Adrenal gland (tissue), 9 donors: ENCODE measurements at regions not wholly inside any gene's neighbourhood (a gene's known extent, or its start where the extent isn't known, plus 50 kb on each side); places are given as distances from the start of the nearest gene placed in this dataset.

Source experiments
- DNase-seq, 7 donors: peaks; one replicate each; pipeline ENCODE4 v3.0.0-alpha.2; 2019 to 2020
- H3K27ac ChIP-seq, 5 donors: fragments of 200-600 bp; sonication (generic) in 4 of 5; 1 replicate in 3 of 5; 2 replicates in 2 of 5; pipeline versions ENCODE4 v1.5.1 to v1.8.0; 2016 to 2020; ENCODE audit warnings: mild to moderate bottlenecking in 1 of 5
- H3K27me3 ChIP-seq: fragments of 200-600 bp; 2 replicates; pipeline ENCODE4 v1.8.0; 2021
- H3K36me3 ChIP-seq, 2 donors: fragments of 200-600 bp; replicated peaks in 1 of 2; 1 replicate in 1 of 2; 2 replicates in 1 of 2; pipeline versions ENCODE4 v1.5.1 to v1.8.0; 2018 to 2022
- H3K4me1 ChIP-seq, 2 donors: fragments of 200-600 bp; replicated peaks in 1 of 2; 1 replicate in 1 of 2; 2 replicates in 1 of 2; pipeline versions ENCODE4 v1.5.1 to v1.8.0; 2018 to 2021
- H3K4me3 ChIP-seq, 4 donors: fragments of 200-600 bp; sonication (generic) in 3 of 4; one replicate each; pipeline ENCODE4 v1.5.1; 2016 to 2018
- H3K9me3 ChIP-seq, 3 donors: fragments of 200-600 bp; sonication (generic) in 1 of 3; replicated peaks in 1 of 3; 1 replicate in 2 of 3; 2 replicates in 1 of 3; pipeline versions ENCODE4 v1.5.1 to v1.8.0; 2016 to 2021
- CTCF ChIP-seq, 6 experiments: fragments of 450-650 bp in 4 of 6; fragments of 200-600 bp in 2 of 6; sonication (generic) in 1 of 6; IDR thresholded peaks; 1 replicate in 5 of 6; 2 replicates in 1 of 6; pipeline versions ENCODE4 v1.5.1 to v1.8.0; 2016 to 2021; ENCODE audit warnings: antibody characterized with exemption in 6 of 6, mild to moderate bottlenecking in 2 of 6, moderate library complexity in 1 of 6
- POLR2A ChIP-seq, 2 donors: fragments of 450-650 bp; IDR thresholded peaks; one replicate each; pipeline ENCODE4 v1.6.1; 2017; ENCODE audit warnings: antibody characterized with exemption in 2 of 2, mild to moderate bottlenecking in 2 of 2, moderate library complexity in 1 of 2
- WGBS, 4 donors: extraction: QIAGEN DNeasy Blood & Tissue Kit in 2 of 4; methylation state at CpG; one replicate each; pipeline versions ENCODE4 v1.1.5 to v1.1.7; 2013 to 2017; 5-methylcytosine and 5-hydroxymethylcytosine counted together
- intact Hi-C, 2 donors: fragments of 100-400 bp; cut with DNase I; formaldehyde crosslinking; loops; one replicate each; pipeline versions ENCODE4 v1.14.1 to v1.15.0; 2022 to 2023
- donor health status: healthy with polysubstance abuse.
- donor health status: Bipolar disorder and iron deficiency.
- donor health status: DM: yes; HTN: yes; CAD: no.
- donor health status: DM: no; HTN: no; CAD: no.
- donor health status: DM: no; HTN: no; CAD: no.

- Histone ChIP-seq H3K27me3 (no peaks in the 10 kb centered on the region), H3K36me3 (no peaks in the 10 kb centered on the region), H3K4me1 (no peaks in the 10 kb centered on the region), H3K9me3 (no peaks in the 10 kb centered on the region), H3K27ac (no peak overlapping the region), H3K4me3 (no peak overlapping the region)
- intact Hi-C loops = no loop called here
- 76 to 81% (median 76%) methylated on average over 11 to 20 of the region's 20 CpGs for WGBS, 4 donors
- TF ChIP-seq CTCF (IDR thresholded peaks at IDR 0.05) (no peak), POLR2A (IDR thresholded peaks at IDR 0.05) (no peak)
- no peak for DNase-seq
Observed at GRCh38 chr7:4602905-4603842, 78.9 kb upstream of the FOXK1 start.

GRCh38 chr7:4603843-4604231 lies 78.3 kb upstream of the FOXK1 start:
- TF ChIP-seq POLR2A (IDR thresholded peaks at IDR 0.05) (no peak), CTCF (IDR thresholded peaks at IDR 0.05) (no peak)
- no peaks in the 10 kb centered on the region for H3K4me1 ChIP-seq
- no peak overlapping the region for H3K4me3 ChIP-seq
- 84 to 90% (median 87%) methylated on average over 8 of the region's 8 CpGs for WGBS, 4 donors
- no peaks in the 10 kb centered on the region for H3K36me3 ChIP-seq
- no peak overlapping the region for H3K27ac ChIP-seq
- no peak for DNase-seq
- H3K9me3 ChIP-seq = no peaks in the 10 kb centered on the region
- intact Hi-C loops = no loop called here
- no peaks in the 10 kb centered on the region for H3K27me3 ChIP-seq

GRCh38 chr7:4604456-4604940 lies 77.6 kb upstream of the FOXK1 start:
- Histone ChIP-seq H3K9me3 (no peaks in the 10 kb centered on the region), H3K4me3 (no peak overlapping the region), H3K4me1 (no peaks in the 10 kb centered on the region), H3K27ac (no peak overlapping the region), H3K27me3 (no peaks in the 10 kb centered on the region), H3K36me3 (no peaks in the 10 kb centered on the region)
- intact Hi-C loops = no loop called here
- 81 to 86% (median 83%) methylated on average over 16 of the region's 16 CpGs for WGBS, 4 donors
- no peak for TF ChIP-seq CTCF (IDR thresholded peaks at IDR 0.05)
- no peak for TF ChIP-seq POLR2A (IDR thresholded peaks at IDR 0.05)
- DNase-seq = no peak

DNA sequence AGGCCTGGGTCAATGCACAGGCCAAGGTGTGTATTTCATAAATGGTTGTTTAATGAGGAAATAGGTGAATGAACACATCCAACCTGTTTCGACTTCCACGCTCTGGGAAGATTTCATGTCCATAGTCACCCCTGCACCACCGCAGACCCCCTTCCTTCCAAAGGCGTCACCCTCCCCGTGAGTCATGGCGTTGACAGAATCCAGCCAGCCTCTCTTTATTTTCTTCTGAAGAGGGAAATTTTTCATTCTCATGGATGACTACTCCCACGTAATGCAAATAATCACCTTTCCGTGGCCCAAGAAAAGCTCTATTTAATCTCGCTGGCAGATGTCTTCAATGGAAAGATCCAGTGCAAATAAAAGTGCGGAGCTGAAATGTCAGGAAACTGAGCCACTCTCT lies 75.3 kb upstream of the FOXK1 start:
- no peak for TF ChIP-seq POLR2A (IDR thresholded peaks at IDR 0.05)
- TF ChIP-seq CTCF (IDR thresholded peaks at IDR 0.05) = no peak
- intact Hi-C loops = no loop called here
- Histone ChIP-seq H3K4me3 (no peak overlapping the region), H3K27me3 (no peaks in the 10 kb centered on the region), H3K9me3 (no peaks in the 10 kb centered on the region), H3K36me3 (no peaks in the 10 kb centered on the region), H3K4me1 (no peaks in the 10 kb centered on the region), H3K27ac (no peak overlapping the region)
- no peak for DNase-seq
- 65 to 77% (median 74%) methylated on average over 10 of the region's 10 CpGs for WGBS, 4 donors
